ENCODE measurements at regions not wholly inside any gene's neighbourhood (a gene's known extent, or its start where the extent isn't known, plus 50 kb on each side); places are given as distances from the start of the nearest gene placed in this dataset.

- Mint-ChIP-seq H3K9me3 (peaks cover 1% of the 10 kb centered on the region), H3K27ac (no peak overlapping the region), H3K4me1 (peaks cover 44% of the 10 kb centered on the region), H3K4me3 (no peak overlapping the region), H3K36me3 (ENCODE audit: low read depth) (no peaks in the 10 kb centered on the region), H3K27me3 (ENCODE audit: insufficient read depth) (peaks cover 11% of the 10 kb centered on the region)
- no peak for DNase-seq
- no peak for TF ChIP-seq CTCF (conservative IDR thresholded peaks at IDR 0.05)
- peaks cover 20% of the 10 kb centered on the region for H3K4me1 ChIP-seq (ENCODE audit: control insufficient read depth, insufficient read depth, low read length)
- H3K9ac ChIP-seq (ENCODE audit: extremely low read depth, low read length, poor library complexity, severe bottlenecking): no peak overlapping the region
- no peaks in the 10 kb centered on the region for H3K27me3 ChIP-seq (ENCODE audit: control insufficient read depth, insufficient read depth, low read length, poor library complexity, severe bottlenecking)
- no peak overlapping the region for H3K27ac ChIP-seq (ENCODE audit: low read depth, low read length)
- peak overlapping the region; percentile 37 for H3K4me3 ChIP-seq (ENCODE audit: low read length)
- 85 to 87% methylated on average over 10 to 14 of the region's 14 CpGs for whole genome bisulfite sequencing, 2 experiments (ENCODE audit: insufficient coverage in 1 of 2, insufficient read length in 1 of 2)
- H3K36me3 ChIP-seq (ENCODE audit: control insufficient read depth, insufficient read depth, low read length): no peaks in the 10 kb centered on the region
- no peaks in the 10 kb centered on the region for H3K9me3 ChIP-seq (ENCODE audit: control insufficient read depth, low read length)
These were observed 126.6 kb upstream of the ST8SIA2 start for GRCh38 chr15:92266796-92267685.

- Histone ChIP-seq H3K9ac (ENCODE audit: extremely low read depth, low read length, poor library complexity, severe bottlenecking) (no peak overlapping the region), H3K4me1 (ENCODE audit: control insufficient read depth, insufficient read depth, low read length) (peaks cover 20% of the 10 kb centered on the region), H3K9me3 (ENCODE audit: control insufficient read depth, low read length) (no peaks in the 10 kb centered on the region), H3K27ac (ENCODE audit: low read depth, low read length) (no peak overlapping the region), H3K36me3 (ENCODE audit: control insufficient read depth, insufficient read depth, low read length) (no peaks in the 10 kb centered on the region), H3K27me3 (ENCODE audit: control insufficient read depth, insufficient read depth, low read length, poor library complexity, severe bottlenecking) (no peaks in the 10 kb centered on the region), H3K4me3 (ENCODE audit: low read length) (no peak overlapping the region)
- peaks cover 39% of the 10 kb centered on the region for H3K4me1 Mint-ChIP-seq
- TF ChIP-seq CTCF (conservative IDR thresholded peaks at IDR 0.05): no peak
- WGBS, 2 experiments (ENCODE audit: insufficient coverage in 1 of 2, insufficient read length in 1 of 2): 52 to 82% methylated on average over 3 of the region's 3 CpGs
- H3K27ac Mint-ChIP-seq: peak overlapping the region; percentile 30
- peak; percentile 82 for DNase-seq
- H3K4me3 Mint-ChIP-seq: peak overlapping the region; percentile 10
- peaks cover 1% of the 10 kb centered on the region for H3K9me3 Mint-ChIP-seq
- no peaks in the 10 kb centered on the region for H3K36me3 Mint-ChIP-seq (ENCODE audit: low read depth)
- peaks cover 13% of the 10 kb centered on the region for H3K27me3 Mint-ChIP-seq (ENCODE audit: insufficient read depth)
These were observed 124.8 kb upstream of the ST8SIA2 start for GRCh38 chr15:92268900-92269299.

- Histone ChIP-seq H3K36me3 (ENCODE audit: control insufficient read depth, insufficient read depth, low read length) (no peaks in the 10 kb centered on the region), H3K4me1 (ENCODE audit: control insufficient read depth, insufficient read depth, low read length) (peaks cover 16% of the 10 kb centered on the region), H3K9me3 (ENCODE audit: control insufficient read depth, low read length) (no peaks in the 10 kb centered on the region), H3K9ac (ENCODE audit: extremely low read depth, low read length, poor library complexity, severe bottlenecking) (no peak overlapping the region), H3K4me3 (ENCODE audit: low read length) (no peak overlapping the region), H3K27me3 (ENCODE audit: control insufficient read depth, insufficient read depth, low read length, poor library complexity, severe bottlenecking) (no peaks in the 10 kb centered on the region), H3K27ac (ENCODE audit: low read depth, low read length) (no peak overlapping the region)
- Mint-ChIP-seq H3K4me3 (no peak overlapping the region), H3K9me3 (peaks cover 1% of the 10 kb centered on the region), H3K27me3 (ENCODE audit: insufficient read depth) (peaks cover 2% of the 10 kb centered on the region), H3K36me3 (ENCODE audit: low read depth) (no peaks in the 10 kb centered on the region), H3K4me1 (peaks cover 34% of the 10 kb centered on the region), H3K27ac (no peak overlapping the region)
- 90 to 92% methylated on average over 1 of the region's 1 CpG for WGBS, 2 experiments (ENCODE audit: insufficient coverage in 1 of 2, insufficient read length in 1 of 2)
- no peak for DNase-seq
- TF ChIP-seq CTCF (conservative IDR thresholded peaks at IDR 0.05): no peak
These were observed 122.5 kb upstream of the ST8SIA2 start for GRCh38 chr15:92271179-92271578.

All from endodermal cell (in vitro differentiated cells).